Activated T-cell treated with anti-CD3 and anti-CD28 coated beads, Interleukin-2, amount 50 U/mL, for 4 hours (primary cell): ENCODE measurements at regions not wholly inside any gene's neighbourhood (a gene's known extent, or its start where the extent isn't known, plus 50 kb on each side); places are given as distances from the start of the nearest gene placed in this dataset.
"Not testable (repeated sequence)": the region's sequence is repeated elsewhere in the genome, so short reads cannot be mapped to it uniquely, and the experiment has no call there.

ENCODE experiments used
- ATAC-seq, 2 donors: fragments of 200-7000 bp; cut with Tn5 transposase; one replicate each; pipeline ENCODE4 v1.10.0; 2021
- DNase-seq: peaks from one replicate; pipeline ENCODE4 v3.0.0-alpha.2; 2020
- H3K27me3 Mint-ChIP-seq: one replicate; pipeline ENCODE4 v1.8.0; 2021; ENCODE audit warnings: low read depth, mixed read lengths
- H3K36me3 Mint-ChIP-seq: one replicate; pipeline ENCODE4 v1.8.0; 2022; ENCODE audit warnings: mixed read lengths; ENCODE audit not compliant: insufficient read depth
- H3K4me1 Mint-ChIP-seq: one replicate; pipeline ENCODE4 v1.8.0; 2021; ENCODE audit warnings: low read depth, mixed read lengths
- H3K4me3 Mint-ChIP-seq: one replicate; pipeline ENCODE4 v1.8.0; 2021; ENCODE audit warnings: mild to moderate bottlenecking, moderate library complexity, mixed read lengths
- H3K9me3 Mint-ChIP-seq: one replicate; pipeline ENCODE4 v1.8.0; 2021; ENCODE audit warnings: mixed read lengths

DNA sequence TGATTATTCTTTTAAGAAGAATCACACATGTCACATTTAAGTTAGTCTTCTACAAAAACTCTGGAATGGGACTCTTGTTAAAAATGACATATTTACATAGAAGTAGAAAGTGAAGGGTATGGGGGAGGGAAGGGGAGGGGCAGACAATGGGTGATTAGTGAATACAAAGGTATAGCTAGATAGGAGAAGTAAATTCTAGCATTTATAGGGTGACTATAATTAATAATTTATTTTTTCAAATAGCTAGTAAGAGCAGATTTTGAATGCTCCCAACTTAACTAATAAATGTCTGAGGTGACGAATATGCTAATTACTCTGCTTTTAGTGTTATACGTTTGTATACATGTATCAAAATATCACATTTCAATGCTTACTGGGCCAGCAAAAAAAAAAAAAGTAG lies 59.4 kb downstream of the BLTP3B start:
- Mint-ChIP-seq H3K9me3 (peaks cover 13% of the 10 kb centered on the region), H3K27me3 (no peaks in the 10 kb centered on the region), H3K4me3 (no peak overlapping the region), H3K36me3 (peaks cover 50% of the 10 kb centered on the region), H3K4me1 (no peaks in the 10 kb centered on the region)
- ATAC-seq (no peak), DNase-seq (no peak)

DNA sequence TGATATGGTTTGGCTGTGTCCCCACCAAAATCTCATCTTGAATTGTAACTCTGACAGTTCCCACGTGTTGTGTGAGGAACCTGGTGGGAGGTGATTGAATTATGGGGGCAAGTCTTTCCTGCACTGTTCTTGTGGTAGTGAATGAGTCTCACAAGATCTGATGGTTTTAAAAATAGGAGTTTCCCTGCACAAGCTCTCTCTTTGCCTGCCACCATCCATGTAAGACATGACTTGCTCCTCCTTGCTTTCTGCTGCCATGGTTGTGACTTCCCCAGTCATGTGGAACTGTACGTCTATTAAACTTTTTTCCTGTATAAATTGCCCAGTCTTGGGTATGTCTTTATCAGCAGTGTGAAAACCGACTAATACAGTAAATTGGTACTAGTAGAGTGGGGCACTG lies 63.9 kb downstream of the BLTP3B start:
- H3K27me3 Mint-ChIP-seq, ATAC-seq, H3K4me3 Mint-ChIP-seq, H3K4me1 Mint-ChIP-seq, DNase-seq: not testable (repeated sequence)
- Mint-ChIP-seq H3K36me3 (peaks cover 57% of the 10 kb centered on the region), H3K9me3 (peaks cover 13% of the 10 kb centered on the region)

DNA sequence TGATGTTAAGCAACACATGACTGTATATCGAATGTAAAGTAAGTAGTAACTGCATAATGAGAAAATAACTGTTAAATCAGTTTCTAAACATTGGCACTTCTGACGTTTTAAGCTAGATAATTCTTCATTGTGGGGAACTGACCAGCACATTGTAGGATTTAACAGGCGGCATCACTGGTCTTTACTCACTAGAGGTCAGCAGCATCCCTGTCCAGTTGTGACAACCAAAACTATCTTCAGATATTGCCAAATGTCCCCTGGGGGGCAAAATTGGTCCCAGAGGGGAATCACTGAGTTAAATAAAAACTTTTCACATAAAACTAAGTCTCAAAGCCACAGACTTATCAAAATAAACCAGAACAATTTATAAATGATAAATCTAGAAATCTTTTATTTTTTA lies 65.3 kb downstream of the BLTP3B start:
- Mint-ChIP-seq H3K9me3 (peaks cover 13% of the 10 kb centered on the region), H3K36me3 (peaks cover 58% of the 10 kb centered on the region), H3K4me1 (no peaks in the 10 kb centered on the region), H3K4me3 (no peak overlapping the region), H3K27me3 (no peaks in the 10 kb centered on the region)
- ATAC-seq (no peak), DNase-seq (no peak)

DNA sequence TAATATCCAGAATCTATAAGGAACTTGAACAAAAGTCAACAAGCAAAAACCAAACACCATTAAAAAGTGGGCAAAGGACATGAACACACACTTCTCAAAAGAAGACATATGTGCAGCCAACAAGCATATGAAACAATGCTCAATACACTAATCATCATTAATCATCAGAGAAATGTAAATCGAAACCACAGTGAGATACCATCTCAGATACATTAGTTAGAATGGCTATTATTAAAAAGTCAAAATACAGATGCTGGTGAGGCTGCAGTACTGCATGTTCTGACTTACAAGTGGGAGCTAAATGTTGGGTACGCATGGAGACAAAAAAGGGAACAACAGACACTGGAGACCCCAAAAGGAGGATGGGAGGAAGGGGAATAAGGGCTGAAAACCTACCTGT lies 67.1 kb downstream of the BLTP3B start:
- DNase-seq: no peak
- Mint-ChIP-seq H3K36me3 (peaks cover 43% of the 10 kb centered on the region), H3K4me3 (no peak overlapping the region), H3K27me3 (no peaks in the 10 kb centered on the region), H3K9me3 (peaks cover 3% of the 10 kb centered on the region), H3K4me1 (no peaks in the 10 kb centered on the region)
- ATAC-seq: no peak

DNA sequence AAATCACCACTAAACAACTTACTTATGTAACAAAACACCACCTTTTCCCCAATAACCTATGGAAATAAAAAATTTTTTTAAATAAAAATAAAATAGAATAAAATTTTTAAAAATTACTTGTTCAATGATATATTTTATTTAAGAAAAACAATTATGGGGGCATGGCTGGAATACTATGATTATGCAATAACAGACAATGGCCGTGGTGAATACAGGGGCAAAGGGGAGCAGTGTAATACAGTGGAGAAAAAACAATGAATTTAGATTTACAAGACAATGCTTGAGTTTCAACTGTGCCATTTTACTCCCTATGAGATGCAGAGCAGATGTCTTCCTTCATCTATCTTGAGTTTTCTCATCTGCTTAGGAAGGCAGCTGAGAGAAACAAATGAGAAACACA lies 72.9 kb downstream of the BLTP3B start:
- Mint-ChIP-seq H3K4me3 (no peak overlapping the region), H3K4me1 (no peaks in the 10 kb centered on the region), H3K9me3 (peaks cover 29% of the 10 kb centered on the region), H3K36me3 (peaks cover 55% of the 10 kb centered on the region), H3K27me3 (no peaks in the 10 kb centered on the region)
- no peak for DNase-seq
- no peak for ATAC-seq

DNA sequence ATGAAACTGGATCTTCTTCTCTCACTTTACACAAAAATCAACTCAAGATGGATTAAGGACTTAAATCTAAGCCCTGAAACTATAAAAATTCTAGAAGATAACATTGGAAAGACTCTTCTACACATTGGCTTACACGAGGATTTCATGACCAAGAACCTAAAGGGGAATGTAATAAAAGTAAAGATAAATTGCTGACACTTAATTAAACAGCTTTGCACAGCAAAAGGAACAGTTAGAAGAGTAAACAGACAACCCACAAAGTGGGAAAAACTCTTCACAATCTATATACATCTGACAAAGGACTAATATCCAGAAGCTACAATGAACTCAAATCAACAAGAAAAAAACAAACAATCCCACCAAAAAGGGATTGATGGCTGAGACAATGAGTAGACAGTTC lies 74.4 kb downstream of the BLTP3B start:
- no peak for DNase-seq
- no peak overlapping the region for H3K4me3 Mint-ChIP-seq
- no peak for ATAC-seq
- H3K4me1 Mint-ChIP-seq: no peaks in the 10 kb centered on the region
- H3K27me3 Mint-ChIP-seq: no peaks in the 10 kb centered on the region
- peaks cover 40% of the 10 kb centered on the region for H3K9me3 Mint-ChIP-seq
- peaks cover 60% of the 10 kb centered on the region for H3K36me3 Mint-ChIP-seq

DNA sequence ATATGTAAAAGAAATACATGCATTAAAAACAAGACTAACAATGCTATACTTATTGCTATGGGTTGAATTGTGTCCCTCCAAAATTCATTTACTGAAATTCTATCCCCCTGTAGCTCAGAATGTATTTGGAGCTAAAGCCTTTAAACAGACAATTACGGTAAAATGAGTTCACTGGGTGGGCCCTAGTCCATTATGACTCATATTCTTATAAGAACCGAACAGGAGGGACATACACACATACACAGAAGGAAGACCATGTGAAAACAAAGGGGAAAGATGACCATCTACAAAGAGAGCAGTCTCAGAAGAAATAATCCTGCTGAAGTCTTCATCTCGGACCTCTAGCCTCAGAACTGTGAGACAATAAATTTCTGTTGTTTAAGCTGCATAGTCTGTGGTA lies 77.1 kb upstream of the ANKS1B start:
- ATAC-seq: no peak
- Mint-ChIP-seq H3K4me1 (no peaks in the 10 kb centered on the region), H3K36me3 (peaks cover 58% of the 10 kb centered on the region), H3K9me3 (peaks cover 23% of the 10 kb centered on the region), H3K27me3 (no peaks in the 10 kb centered on the region), H3K4me3 (no peak overlapping the region)
- DNase-seq: no peak

DNA sequence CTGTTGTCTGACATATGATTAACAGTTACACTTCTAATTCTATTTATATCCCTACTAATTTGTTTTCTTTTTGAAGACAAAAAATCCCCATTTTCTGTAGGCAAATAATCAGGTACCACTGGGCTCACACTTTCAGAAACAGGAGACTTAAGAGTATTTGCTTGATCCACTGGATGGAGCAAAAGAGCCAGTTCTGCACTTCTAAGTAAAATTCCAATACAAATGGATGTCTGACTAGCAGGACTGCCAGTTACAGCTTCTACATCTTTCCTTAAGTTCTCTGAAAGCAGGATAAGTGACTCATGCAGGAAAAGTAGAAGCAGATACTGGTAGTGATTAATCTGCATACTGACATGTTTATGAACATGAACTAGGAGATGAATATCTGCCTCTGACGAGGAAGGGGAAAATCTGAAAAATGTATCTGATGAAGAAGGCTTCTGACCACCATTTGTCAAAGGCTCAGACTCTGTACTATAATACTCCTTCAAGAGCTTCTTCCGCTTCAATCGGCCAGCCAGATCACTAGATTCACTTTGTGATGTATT lies 73.8 kb upstream of the ANKS1B start:
- no peak overlapping the region for H3K4me3 Mint-ChIP-seq
- DNase-seq (no peak), ATAC-seq (no peak)
- peaks cover under 1% of the 10 kb centered on the region for H3K9me3 Mint-ChIP-seq
- no peaks in the 10 kb centered on the region for H3K4me1 Mint-ChIP-seq
- H3K36me3 Mint-ChIP-seq: peaks cover 41% of the 10 kb centered on the region
- no peaks in the 10 kb centered on the region for H3K27me3 Mint-ChIP-seq

DNA sequence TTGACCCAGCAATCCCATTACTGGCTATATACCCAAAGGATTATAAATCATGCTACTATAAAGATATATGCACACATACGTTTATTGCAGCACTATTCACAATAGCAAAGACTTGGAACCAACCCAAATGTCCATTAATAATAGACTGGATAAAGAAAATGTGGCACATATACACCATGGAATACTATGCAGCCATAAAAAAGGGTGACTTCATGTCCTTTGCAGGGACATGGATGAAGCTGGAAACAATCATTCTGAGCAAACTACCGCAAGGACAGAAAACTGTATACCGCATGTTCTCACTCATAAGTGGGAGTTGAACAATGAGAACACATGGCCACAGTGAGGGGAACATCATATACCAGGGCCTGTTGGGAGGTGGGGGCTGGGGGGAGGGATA lies 61.5 kb upstream of the ANKS1B start:
- DNase-seq, H3K9me3 Mint-ChIP-seq, H3K27me3 Mint-ChIP-seq, ATAC-seq, H3K4me1 Mint-ChIP-seq, H3K4me3 Mint-ChIP-seq: not testable (repeated sequence)
- peaks cover 60% of the 10 kb centered on the region for H3K36me3 Mint-ChIP-seq

DNA sequence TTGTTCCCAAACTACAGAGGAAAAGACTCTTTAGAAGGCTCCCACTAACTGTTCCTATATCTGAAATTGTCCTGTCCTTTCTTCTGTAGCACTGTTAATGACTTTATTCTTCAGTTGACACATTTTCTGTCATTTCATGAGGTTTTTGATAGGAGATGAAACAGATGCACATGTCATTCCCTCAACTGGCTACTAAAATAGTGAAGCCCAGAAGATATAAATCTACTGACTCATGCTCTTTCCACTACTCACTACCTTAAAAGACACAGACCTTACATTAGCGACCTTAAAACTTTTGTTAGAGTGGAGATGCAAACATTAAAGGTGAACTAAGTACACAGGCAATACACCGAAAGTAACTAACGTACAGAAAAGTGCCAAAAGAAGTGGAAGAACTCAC lies 59.5 kb upstream of the ANKS1B start:
- H3K4me1 Mint-ChIP-seq: no peaks in the 10 kb centered on the region
- no peak overlapping the region for H3K4me3 Mint-ChIP-seq
- no peak for ATAC-seq
- no peak for DNase-seq
- no peaks in the 10 kb centered on the region for H3K27me3 Mint-ChIP-seq
- H3K36me3 Mint-ChIP-seq: peaks cover 59% of the 10 kb centered on the region
- H3K9me3 Mint-ChIP-seq: no peaks in the 10 kb centered on the region

DNA sequence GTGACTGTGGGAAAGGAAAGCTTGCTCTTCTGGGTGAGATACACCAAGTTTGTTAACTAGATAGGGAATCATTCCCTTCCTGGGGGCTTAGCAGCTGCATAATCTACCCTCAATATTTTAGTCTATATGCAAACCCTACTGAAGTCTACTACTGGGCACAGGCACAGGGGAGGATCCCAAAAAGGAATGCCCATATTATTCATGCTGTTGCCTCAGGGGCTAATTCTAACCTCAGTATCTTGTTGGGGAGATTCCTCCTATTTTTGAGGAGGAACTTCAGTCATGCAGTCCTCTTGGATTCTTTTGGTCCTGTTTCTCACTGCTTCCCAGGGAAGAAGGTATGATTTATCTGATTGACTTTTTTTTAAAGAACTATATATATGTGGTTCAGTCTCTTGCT lies 58.9 kb upstream of the ANKS1B start:
- Mint-ChIP-seq H3K4me3 (no peak overlapping the region), H3K36me3 (peaks cover 58% of the 10 kb centered on the region)

More for the DNA sequence above, 58.9 kb upstream of the ANKS1B start:
- H3K9me3 Mint-ChIP-seq: no peaks in the 10 kb centered on the region
- H3K27me3 Mint-ChIP-seq: no peaks in the 10 kb centered on the region
- ATAC-seq: no peak
- DNase-seq: no peak
- H3K4me1 Mint-ChIP-seq: no peaks in the 10 kb centered on the region
